ENCODE measurements at regions not wholly inside any gene's neighbourhood (a gene's known extent, or its start where the extent isn't known, plus 50 kb on each side); places are given as distances from the start of the nearest gene placed in this dataset.

DNA sequence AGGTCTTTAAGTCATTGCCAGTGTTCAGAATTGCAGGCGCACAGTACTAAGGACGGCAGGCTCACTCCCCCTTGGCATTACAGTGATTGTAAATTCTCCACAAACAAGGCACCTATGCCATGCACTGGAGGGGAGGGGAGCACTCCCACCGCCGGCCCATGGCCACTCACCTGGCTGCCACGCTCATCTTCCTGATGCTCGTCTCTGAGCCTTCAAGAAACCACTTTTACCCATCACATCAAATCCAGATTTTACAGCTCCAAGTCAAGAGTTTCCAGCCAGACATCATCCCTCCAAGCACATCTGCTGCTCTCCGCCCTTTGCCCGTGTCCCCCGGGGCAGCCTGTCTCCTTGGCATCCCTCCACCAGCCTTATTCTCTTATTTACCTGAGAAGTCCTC is 350.2 kb upstream of the SHH start:
- H3K36me3 Mint-ChIP-seq, result no peaks in the 10 kb centered on the region
- no peak overlapping the region for H3K4me3 Mint-ChIP-seq
- Histone ChIP-seq H3K9me3 (ENCODE audit: control insufficient read depth, insufficient read depth, low read length) (no peaks in the 10 kb centered on the region), H3K27ac (ENCODE audit: low read length) (no peak overlapping the region), H3K4me3 (ENCODE audit: low read length) (no peak overlapping the region), H3K36me3 (ENCODE audit: control insufficient read depth, insufficient read depth, low read length) (no peaks in the 10 kb centered on the region), H3K4me1 (ENCODE audit: control insufficient read depth, insufficient read depth, low read length) (no peaks in the 10 kb centered on the region), H3K27me3 (ENCODE audit: control insufficient read depth, insufficient read depth, low read length) (no peaks in the 10 kb centered on the region)
- no peak overlapping the region for H3K27ac Mint-ChIP-seq
- H3K27me3 Mint-ChIP-seq (ENCODE audit: low read depth in 2 of 2), result peaks cover 0 to 3% of the 10 kb centered on the region in 2 donors
- intact Hi-C loops (cut with micrococcal nuclease), result no loop called here
- H3K4me1 Mint-ChIP-seq, result no peaks in the 10 kb centered on the region
- no peak for ATAC-seq
- WGBS (ENCODE audit: insufficient coverage), result 85% methylated on average over 9 of the region's 9 CpGs
- H3K9me3 Mint-ChIP-seq, result no peaks in the 10 kb centered on the region
- no peak for DNase-seq
- no peak for TF ChIP-seq CTCF (IDR thresholded peaks at IDR 0.05)

DNA sequence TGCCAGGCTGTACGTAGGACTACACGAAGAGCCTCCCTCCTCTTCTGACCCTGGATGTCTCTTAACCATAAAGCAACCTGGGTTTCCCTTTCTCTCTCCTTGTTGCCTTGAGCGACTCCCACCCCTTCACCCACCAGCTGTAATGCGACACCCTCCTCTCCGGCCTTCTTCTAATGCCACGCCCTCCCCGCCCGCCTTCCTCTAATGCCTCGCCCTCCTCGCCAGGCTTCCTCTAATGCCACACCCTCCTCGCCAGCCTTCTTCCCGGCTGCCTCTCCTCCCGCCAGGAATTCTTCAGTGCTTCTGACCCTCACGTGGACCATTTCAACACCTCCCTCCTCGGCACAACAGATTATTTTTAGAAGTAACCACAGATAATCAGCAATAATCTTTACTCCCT is 348.5 kb upstream of the SHH start:
- H3K9me3 Mint-ChIP-seq, result no peaks in the 10 kb centered on the region
- intact Hi-C loops (cut with micrococcal nuclease), result no loop called here
- 57% methylated on average over 15 of the region's 15 CpGs for whole genome bisulfite sequencing (ENCODE audit: insufficient coverage)
- H3K27ac ChIP-seq (ENCODE audit: low read length), result no peak overlapping the region
- H3K27me3 Mint-ChIP-seq (ENCODE audit: low read depth in 2 of 2), result peaks cover 0 to 3% of the 10 kb centered on the region in 2 donors
- H3K36me3 ChIP-seq (ENCODE audit: control insufficient read depth, insufficient read depth, low read length), result no peaks in the 10 kb centered on the region
- no peak overlapping the region for H3K4me3 Mint-ChIP-seq
- no peaks in the 10 kb centered on the region for H3K27me3 ChIP-seq (ENCODE audit: control insufficient read depth, insufficient read depth, low read length)
- no peak overlapping the region for H3K27ac Mint-ChIP-seq
- DNase-seq, result no peak
- no peaks in the 10 kb centered on the region for H3K36me3 Mint-ChIP-seq
- H3K4me3 ChIP-seq (ENCODE audit: low read length), result no peak overlapping the region
- no peak for ATAC-seq
- H3K4me1 ChIP-seq (ENCODE audit: control insufficient read depth, insufficient read depth, low read length), result no peaks in the 10 kb centered on the region
- no peak for TF ChIP-seq CTCF (IDR thresholded peaks at IDR 0.05)
- no peaks in the 10 kb centered on the region for H3K9me3 ChIP-seq (ENCODE audit: control insufficient read depth, insufficient read depth, low read length)
- no peaks in the 10 kb centered on the region for H3K4me1 Mint-ChIP-seq

DNA sequence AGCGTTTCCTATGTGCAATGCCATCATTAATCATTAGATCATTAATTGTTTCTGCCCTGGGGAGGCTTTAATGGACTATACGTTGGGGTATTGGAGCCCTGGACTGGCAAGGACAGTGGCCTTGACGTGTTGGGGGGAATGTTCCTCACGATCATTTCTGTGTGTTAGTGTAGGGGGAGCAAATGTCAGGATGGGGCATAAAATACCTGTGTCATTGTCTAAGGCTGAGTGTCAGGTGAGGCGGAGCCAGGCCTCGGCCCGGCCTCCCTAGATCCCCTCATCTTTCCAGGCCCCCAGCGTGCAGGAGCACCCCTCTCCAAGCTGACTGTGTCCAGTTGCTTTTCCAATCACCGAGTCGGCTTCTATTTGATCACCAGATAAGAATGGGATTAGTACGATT is 346.4 kb upstream of the SHH start:
- ATAC-seq, result no peak
- no peak for TF ChIP-seq CTCF (IDR thresholded peaks at IDR 0.05)

DNA sequence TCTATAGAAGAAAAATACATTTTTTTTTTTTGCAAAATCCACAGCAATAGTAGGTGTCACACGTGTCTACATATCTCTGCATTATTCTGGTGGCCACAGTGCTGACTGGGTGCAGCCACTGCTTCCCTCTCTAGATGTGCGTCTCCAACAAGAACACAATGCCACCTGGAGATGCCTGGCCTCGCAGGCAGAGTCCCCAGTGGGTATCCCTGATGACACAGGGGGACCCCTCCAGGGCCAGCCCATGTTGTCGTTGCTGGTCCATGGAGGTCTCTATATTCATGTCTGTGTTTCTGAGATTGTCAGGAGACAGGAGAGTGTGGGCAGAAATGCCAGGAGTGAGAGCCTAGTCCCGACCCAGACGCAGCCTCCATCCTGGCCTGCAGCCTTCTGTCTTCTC is 345.9 kb upstream of the SHH start:
- no peak overlapping the region for H3K27ac Mint-ChIP-seq

More for the DNA sequence above, 346.4 kb upstream of the SHH start:
- no peak for DNase-seq
- H3K36me3 Mint-ChIP-seq, result no peaks in the 10 kb centered on the region
- Histone ChIP-seq H3K9me3 (ENCODE audit: control insufficient read depth, insufficient read depth, low read length) (no peaks in the 10 kb centered on the region), H3K36me3 (ENCODE audit: control insufficient read depth, insufficient read depth, low read length) (no peaks in the 10 kb centered on the region), H3K4me1 (ENCODE audit: control insufficient read depth, insufficient read depth, low read length) (no peaks in the 10 kb centered on the region), H3K27ac (ENCODE audit: low read length) (no peak overlapping the region), H3K4me3 (ENCODE audit: low read length) (no peak overlapping the region), H3K27me3 (ENCODE audit: control insufficient read depth, insufficient read depth, low read length) (no peaks in the 10 kb centered on the region)
- no peak overlapping the region for H3K27ac Mint-ChIP-seq
- no peak overlapping the region for H3K4me3 Mint-ChIP-seq
- peaks cover 0 to 3% of the 10 kb centered on the region in 2 donors for H3K27me3 Mint-ChIP-seq (ENCODE audit: low read depth in 2 of 2)
- no peaks in the 10 kb centered on the region for H3K4me1 Mint-ChIP-seq
- H3K9me3 Mint-ChIP-seq, result no peaks in the 10 kb centered on the region
- intact Hi-C loops (cut with micrococcal nuclease), result no loop called here
- 84% methylated on average over 11 of the region's 11 CpGs for WGBS (ENCODE audit: insufficient coverage)

More for the DNA sequence above, 345.9 kb upstream of the SHH start:
- H3K4me1 ChIP-seq (ENCODE audit: control insufficient read depth, insufficient read depth, low read length), result no peaks in the 10 kb centered on the region
- intact Hi-C loops (cut with micrococcal nuclease), result no loop called here
- H3K27me3 Mint-ChIP-seq (ENCODE audit: low read depth in 2 of 2), result peaks cover 0 to 3% of the 10 kb centered on the region in 2 donors
- H3K27me3 ChIP-seq (ENCODE audit: control insufficient read depth, insufficient read depth, low read length), result no peaks in the 10 kb centered on the region
- H3K36me3 Mint-ChIP-seq, result no peaks in the 10 kb centered on the region
- no peak overlapping the region for H3K27ac ChIP-seq (ENCODE audit: low read length)
- DNase-seq, result no peak
- no peak overlapping the region for H3K4me3 Mint-ChIP-seq
- ATAC-seq, result no peak
- TF ChIP-seq CTCF (IDR thresholded peaks at IDR 0.05), result no peak
- no peaks in the 10 kb centered on the region for H3K9me3 ChIP-seq (ENCODE audit: control insufficient read depth, insufficient read depth, low read length)
- H3K36me3 ChIP-seq (ENCODE audit: control insufficient read depth, insufficient read depth, low read length), result no peaks in the 10 kb centered on the region
- H3K4me1 Mint-ChIP-seq, result no peaks in the 10 kb centered on the region
- H3K4me3 ChIP-seq (ENCODE audit: low read length), result no peak overlapping the region
- WGBS (ENCODE audit: insufficient coverage), result 81% methylated on average over 6 of the region's 6 CpGs
- no peaks in the 10 kb centered on the region for H3K9me3 Mint-ChIP-seq

Data from natural killer cell (primary cell).